Testis (tissue), 2 donors: ENCODE measurements at regions not wholly inside any gene's neighbourhood (a gene's known extent, or its start where the extent isn't known, plus 50 kb on each side); places are given as distances from the start of the nearest gene placed in this dataset.

Experiments
- POLR2A ChIP-seq: fragments of 450-650 bp; IDR thresholded peaks from one replicate; pipeline ENCODE4 v1.6.1; 2017; ENCODE audit warnings: antibody characterized with exemption, mild to moderate bottlenecking, moderate library complexity
- TF ChIP-seq, protein P1 (sequence below), 3 experiments: fragments of 450-650 bp in 2 of 3; fragments of 200-600 bp in 1 of 3; sonication (generic) in 1 of 3; IDR thresholded peaks; one replicate each; pipeline ENCODE4 v1.5.1; 2016 to 2019; ENCODE audit warnings: antibody characterized with exemption in 3 of 3, mild to moderate bottlenecking in 2 of 3, moderate library complexity in 1 of 3

DNA sequence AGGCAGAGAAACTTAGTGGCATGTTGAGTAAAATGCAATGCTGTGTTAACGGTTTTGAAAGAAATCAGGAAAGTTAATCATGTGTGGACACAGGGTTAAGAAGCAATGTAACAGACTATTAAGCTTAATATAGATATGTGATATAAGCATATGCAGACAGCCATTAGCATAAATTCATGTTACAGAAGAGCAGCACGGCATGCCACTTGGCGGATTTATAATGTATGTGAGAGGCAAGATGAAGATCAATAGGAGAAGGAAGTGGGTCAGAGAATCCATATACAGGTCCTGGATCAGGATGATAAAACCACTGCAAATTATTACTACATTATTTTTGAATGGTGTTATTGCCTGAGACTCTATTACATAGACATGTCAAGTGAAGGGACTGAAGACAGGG, 694.3 kb downstream of the MCTP2 start:
- TF ChIP-seq, protein P1, sequence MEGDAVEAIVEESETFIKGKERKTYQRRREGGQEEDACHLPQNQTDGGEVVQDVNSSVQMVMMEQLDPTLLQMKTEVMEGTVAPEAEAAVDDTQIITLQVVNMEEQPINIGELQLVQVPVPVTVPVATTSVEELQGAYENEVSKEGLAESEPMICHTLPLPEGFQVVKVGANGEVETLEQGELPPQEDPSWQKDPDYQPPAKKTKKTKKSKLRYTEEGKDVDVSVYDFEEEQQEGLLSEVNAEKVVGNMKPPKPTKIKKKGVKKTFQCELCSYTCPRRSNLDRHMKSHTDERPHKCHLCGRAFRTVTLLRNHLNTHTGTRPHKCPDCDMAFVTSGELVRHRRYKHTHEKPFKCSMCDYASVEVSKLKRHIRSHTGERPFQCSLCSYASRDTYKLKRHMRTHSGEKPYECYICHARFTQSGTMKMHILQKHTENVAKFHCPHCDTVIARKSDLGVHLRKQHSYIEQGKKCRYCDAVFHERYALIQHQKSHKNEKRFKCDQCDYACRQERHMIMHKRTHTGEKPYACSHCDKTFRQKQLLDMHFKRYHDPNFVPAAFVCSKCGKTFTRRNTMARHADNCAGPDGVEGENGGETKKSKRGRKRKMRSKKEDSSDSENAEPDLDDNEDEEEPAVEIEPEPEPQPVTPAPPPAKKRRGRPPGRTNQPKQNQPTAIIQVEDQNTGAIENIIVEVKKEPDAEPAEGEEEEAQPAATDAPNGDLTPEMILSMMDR (IDR thresholded peaks at IDR 0.05) = no peak
- no peak for TF ChIP-seq POLR2A
